Activated CD4-positive, alpha-beta T cell treated with anti-CD3 and anti-CD28 coated beads for 36 hours (primary cell): ENCODE measurements at regions not wholly inside any gene's neighbourhood (a gene's known extent, or its start where the extent isn't known, plus 50 kb on each side); places are given as distances from the start of the nearest gene placed in this dataset.

ENCODE experiments used
- ATAC-seq: fragments of 200-7000 bp; cut with Tn5 transposase; one replicate; pipeline ENCODE4 v1.10.0; 2021; ENCODE audit warnings: mild to moderate bottlenecking, moderate library complexity
- CTCF ChIA-PET: fragments of 350-600 bp; sonication (Branson Sonifier 250); formaldehyde crosslinking; loops from one replicate; lab custom pipeline; 2021; ENCODE audit warnings: antibody characterized with exemption; lab: Charles Lee
- POLR2A ChIA-PET: fragments of 350-600 bp; sonication (Branson Sonifier 250); formaldehyde crosslinking; loops from one replicate; lab custom pipeline; 2021; ENCODE audit warnings: antibody characterized with exemption, inconsistent platforms; lab: Charles Lee
- DNase-seq: peaks from one replicate; pipeline ENCODE4 v3.0.0-alpha.2; 2020
- H3K27ac Mint-ChIP-seq: one replicate; pipeline ENCODE4 v1.8.0; 2021; ENCODE audit warnings: mixed read lengths
- H3K27me3 Mint-ChIP-seq: one replicate; pipeline ENCODE4 v1.8.0; 2021; ENCODE audit warnings: mixed read lengths
- H3K36me3 Mint-ChIP-seq: one replicate; pipeline ENCODE4 v1.8.0; 2021; ENCODE audit warnings: low read depth, mixed read lengths
- H3K4me1 Mint-ChIP-seq: one replicate; pipeline ENCODE4 v1.8.0; 2021; ENCODE audit warnings: mixed read lengths
- H3K4me3 Mint-ChIP-seq: one replicate; pipeline ENCODE4 v1.8.0; 2021; ENCODE audit warnings: mild to moderate bottlenecking, moderate library complexity, mixed read lengths
- H3K9me3 Mint-ChIP-seq: one replicate; pipeline ENCODE4 v1.8.0; 2021; ENCODE audit warnings: low read depth, mixed read lengths
- intact Hi-C, 2 experiments: fragments of 100-400 bp; cut with DNase I in 1 of 2; cut with micrococcal nuclease in 1 of 2; formaldehyde crosslinking; loops; one replicate each; pipeline versions ENCODE4 v1.14.2 to v1.15.1; 2022 to 2024; cut with DNase I, micrococcal nuclease

- ATAC-seq (no peak), DNase-seq (no peak)
- intact Hi-C loops = no loop called here
- ChIA-PET CTCF (no interaction called here), POLR2A (no interaction called here)
- H3K36me3 Mint-ChIP-seq = peaks cover 5% of the 10 kb centered on the region
- H3K27ac Mint-ChIP-seq = no peak overlapping the region
- H3K9me3 Mint-ChIP-seq = peaks cover 13% of the 10 kb centered on the region
- no peaks in the 10 kb centered on the region for H3K4me1 Mint-ChIP-seq
- H3K27me3 Mint-ChIP-seq = no peaks in the 10 kb centered on the region
- H3K4me3 Mint-ChIP-seq = no peak overlapping the region
Measured at GRCh38 chr12:116473416-116473815, 85.8 kb upstream of the MAP1LC3B2 start.

DNA sequence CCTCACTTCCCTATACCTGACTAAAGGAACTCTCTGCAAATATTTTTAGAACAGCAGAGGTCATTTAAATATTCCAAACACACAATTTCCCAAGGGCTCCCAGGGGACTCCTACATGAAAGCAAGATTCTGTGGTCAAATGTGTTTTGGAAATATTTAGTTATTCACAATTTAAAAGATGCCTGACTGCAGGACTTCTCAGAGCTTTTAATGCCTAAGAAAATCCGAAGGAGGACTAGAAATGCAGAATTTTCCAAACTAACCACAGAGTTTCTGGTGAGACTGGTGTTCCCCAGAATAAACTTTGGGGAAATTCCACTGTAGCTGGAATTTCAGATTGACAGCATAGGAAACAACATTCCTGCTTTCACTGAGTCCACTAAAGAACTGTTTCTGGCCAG is 84.8 kb upstream of the MAP1LC3B2 start:
- POLR2A ChIA-PET = no interaction called here
- CTCF ChIA-PET = no interaction called here
- no peaks in the 10 kb centered on the region for H3K4me1 Mint-ChIP-seq
- H3K4me3 Mint-ChIP-seq = no peak overlapping the region
- peaks cover 5% of the 10 kb centered on the region for H3K36me3 Mint-ChIP-seq
- ATAC-seq = no peak
- H3K27me3 Mint-ChIP-seq = no peaks in the 10 kb centered on the region
- peaks cover 13% of the 10 kb centered on the region for H3K9me3 Mint-ChIP-seq
- intact Hi-C loops = no loop called here
- H3K27ac Mint-ChIP-seq = no peak overlapping the region
- DNase-seq = no peak

GRCh38 chr12:116474899-116475298 is 84.3 kb upstream of the MAP1LC3B2 start:
- Mint-ChIP-seq H3K27ac (no peak overlapping the region), H3K36me3 (peaks cover 5% of the 10 kb centered on the region), H3K4me3 (no peak overlapping the region), H3K9me3 (peaks cover 13% of the 10 kb centered on the region), H3K4me1 (peaks cover 4% of the 10 kb centered on the region), H3K27me3 (no peaks in the 10 kb centered on the region)
- ChIA-PET POLR2A (no interaction called here), CTCF (interaction anchor here (0.6 kb wide), 1 partner anchor 22 kb away, joined by 3 read pairs; no protein-coding TSS in a partner anchor)
- DNase-seq = no peak
- intact Hi-C loops = no loop called here
- ATAC-seq = no peak

GRCh38 chr12:116476227-116476822 is 82.9 kb upstream of the MAP1LC3B2 start:
- Mint-ChIP-seq H3K27me3 (no peaks in the 10 kb centered on the region), H3K36me3 (peaks cover 5% of the 10 kb centered on the region), H3K9me3 (peaks cover 13% of the 10 kb centered on the region), H3K27ac (no peak overlapping the region), H3K4me3 (no peak overlapping the region), H3K4me1 (peaks cover 13% of the 10 kb centered on the region)
- DNase-seq = no peak
- POLR2A ChIA-PET = no interaction called here
- intact Hi-C loops = no loop called here
- ATAC-seq = no peak
- CTCF ChIA-PET = no interaction called here

DNA sequence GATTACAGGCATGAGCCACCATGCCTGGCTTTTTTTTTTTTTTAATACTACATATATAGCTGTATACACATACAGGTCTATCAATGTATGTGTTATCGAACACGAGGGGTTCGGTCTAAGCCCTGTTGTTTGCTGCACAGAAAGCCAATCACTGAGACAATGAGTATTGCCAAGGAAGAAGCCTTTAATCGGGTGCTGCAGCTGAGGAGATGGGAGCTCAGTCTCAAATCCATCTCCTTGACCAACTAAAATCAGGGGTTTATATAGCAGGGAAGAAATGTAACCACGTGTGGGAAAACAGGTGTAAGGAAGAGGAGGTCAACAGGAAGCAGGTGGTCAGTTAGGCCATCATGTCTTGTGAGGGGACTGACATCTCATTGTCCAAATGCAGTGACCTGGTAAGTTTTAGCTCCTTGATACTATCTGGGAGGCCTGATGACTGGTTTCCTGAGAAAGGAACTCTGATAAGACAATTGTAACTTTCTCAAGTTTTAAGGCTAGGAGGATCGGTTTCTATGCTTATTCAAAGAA is 80.9 kb upstream of the MAP1LC3B2 start:
- Mint-ChIP-seq H3K36me3 (peaks cover 5% of the 10 kb centered on the region), H3K9me3 (peaks cover 13% of the 10 kb centered on the region)
- CTCF ChIA-PET = interaction anchor here (0.7 kb wide), 1 partner anchor 10 kb away, joined by 3 read pairs; no protein-coding TSS in a partner anchor

DNA sequence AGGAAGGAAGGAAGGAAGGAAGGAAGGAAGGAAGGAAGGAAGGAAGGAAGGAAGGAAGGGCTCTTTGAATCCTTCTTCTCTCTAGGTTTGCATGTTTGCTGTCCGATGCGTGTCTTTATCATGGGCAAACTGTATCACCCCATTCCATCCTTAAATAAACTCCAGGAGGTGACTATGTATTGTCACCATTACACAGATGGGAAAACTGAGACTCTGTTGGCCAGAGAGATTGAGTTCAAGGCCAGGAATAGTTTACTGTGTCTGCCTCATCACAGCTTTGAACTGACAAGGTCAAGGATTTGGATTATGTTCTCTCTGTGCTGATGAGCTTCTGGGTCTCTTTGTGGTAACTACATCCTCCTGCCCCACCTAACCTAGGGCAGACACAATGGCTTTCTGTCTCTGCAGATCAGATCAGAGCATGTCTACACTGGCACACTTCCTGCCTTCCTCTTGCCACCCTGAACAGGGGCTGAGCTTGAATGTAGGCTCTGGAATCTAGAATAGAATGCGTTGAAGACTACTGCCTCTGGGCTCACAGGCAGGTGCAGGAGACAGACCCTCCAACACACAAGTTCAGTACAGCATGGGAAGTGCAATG is 78.9 kb upstream of the MAP1LC3B2 start:
- Mint-ChIP-seq H3K4me3 (no peak overlapping the region), H3K27me3 (no peaks in the 10 kb centered on the region), H3K9me3 (peaks cover 10% of the 10 kb centered on the region), H3K36me3 (peaks cover 5% of the 10 kb centered on the region), H3K27ac (no peak overlapping the region), H3K4me1 (peaks cover 13% of the 10 kb centered on the region)
- ATAC-seq (no peak), DNase-seq (no peak)
- POLR2A ChIA-PET = no interaction called here
- intact Hi-C loops = no loop called here
- CTCF ChIA-PET = interaction anchor here (0.5 to 1.1 kb wide), 3 partner anchors 21 to 522 kb away, joined by 3 to 4 read pairs (median 4); no protein-coding TSS in a partner anchor

More for the DNA sequence above, 80.9 kb upstream of the MAP1LC3B2 start:
- POLR2A ChIA-PET = no interaction called here
- Mint-ChIP-seq H3K4me3 (no peak overlapping the region), H3K27me3 (no peaks in the 10 kb centered on the region), H3K4me1 (peaks cover 13% of the 10 kb centered on the region), H3K27ac (no peak overlapping the region)
- no peak for DNase-seq
- ATAC-seq = no peak
- intact Hi-C loops = no loop called here

GRCh38 chr12:116481726-116482125 is 77.5 kb upstream of the MAP1LC3B2 start:
- ChIA-PET POLR2A (no interaction called here), CTCF (interaction anchor here (1.1 kb wide), 1 partner anchor 69 kb away, joined by 3 read pairs; no protein-coding TSS in a partner anchor)
- H3K36me3 Mint-ChIP-seq = peaks cover under 1% of the 10 kb centered on the region

GRCh38 chr12:116482179-116482578 is 77.0 kb upstream of the MAP1LC3B2 start:
- Mint-ChIP-seq H3K27ac (no peak overlapping the region), H3K4me3 (no peak overlapping the region), H3K4me1 (peaks cover 13% of the 10 kb centered on the region), H3K27me3 (no peaks in the 10 kb centered on the region), H3K36me3 (no peaks in the 10 kb centered on the region), H3K9me3 (peaks cover 2% of the 10 kb centered on the region)
- ATAC-seq (no peak), DNase-seq (no peak)
- CTCF ChIA-PET = interaction anchor here (1.1 kb wide), 1 partner anchor 68 kb away, joined by 3 read pairs; no protein-coding TSS in a partner anchor
- POLR2A ChIA-PET = no interaction called here
- intact Hi-C loops = no loop called here

More at GRCh38 chr12:116481726-116482125, 77.5 kb upstream of the MAP1LC3B2 start:
- peaks cover under 1% of the 10 kb centered on the region for H3K9me3 Mint-ChIP-seq
- ATAC-seq (no peak), DNase-seq (no peak)
- H3K27ac Mint-ChIP-seq = no peak overlapping the region
- H3K4me1 Mint-ChIP-seq = peaks cover 13% of the 10 kb centered on the region
- no peak overlapping the region for H3K4me3 Mint-ChIP-seq
- no peaks in the 10 kb centered on the region for H3K27me3 Mint-ChIP-seq
- intact Hi-C loops = no loop called here

DNA sequence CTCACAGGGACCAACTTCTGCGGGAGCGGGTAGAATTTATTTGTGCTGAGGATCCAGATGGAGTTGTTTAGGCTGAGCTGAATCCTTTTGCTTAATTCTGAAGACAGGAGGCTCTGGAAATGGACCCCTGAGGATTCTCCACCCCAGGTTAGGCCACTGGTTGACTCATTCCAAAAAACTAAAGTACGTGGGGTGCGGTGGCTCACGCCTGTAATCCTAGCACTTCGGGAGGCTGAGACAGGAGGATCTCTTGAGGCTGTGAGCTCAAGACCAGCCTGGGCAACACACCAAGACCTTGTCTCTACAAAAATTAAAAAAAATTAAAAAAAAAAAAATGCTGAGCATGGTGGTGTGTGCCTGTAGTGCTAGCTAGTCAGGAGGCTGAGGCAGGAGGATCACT is 76.3 kb upstream of the MAP1LC3B2 start:
- POLR2A ChIA-PET = no interaction called here
- Mint-ChIP-seq H3K4me1 (peaks cover 13% of the 10 kb centered on the region), H3K9me3 (peaks cover 4% of the 10 kb centered on the region), H3K27ac (no peak overlapping the region), H3K4me3 (no peak overlapping the region), H3K36me3 (no peaks in the 10 kb centered on the region), H3K27me3 (no peaks in the 10 kb centered on the region)
- intact Hi-C loops = no loop called here
- ATAC-seq (no peak), DNase-seq (no peak)
- CTCF ChIA-PET = interaction anchor here (1.1 kb wide), 1 partner anchor 67 kb away, joined by 3 read pairs; no protein-coding TSS in a partner anchor

DNA sequence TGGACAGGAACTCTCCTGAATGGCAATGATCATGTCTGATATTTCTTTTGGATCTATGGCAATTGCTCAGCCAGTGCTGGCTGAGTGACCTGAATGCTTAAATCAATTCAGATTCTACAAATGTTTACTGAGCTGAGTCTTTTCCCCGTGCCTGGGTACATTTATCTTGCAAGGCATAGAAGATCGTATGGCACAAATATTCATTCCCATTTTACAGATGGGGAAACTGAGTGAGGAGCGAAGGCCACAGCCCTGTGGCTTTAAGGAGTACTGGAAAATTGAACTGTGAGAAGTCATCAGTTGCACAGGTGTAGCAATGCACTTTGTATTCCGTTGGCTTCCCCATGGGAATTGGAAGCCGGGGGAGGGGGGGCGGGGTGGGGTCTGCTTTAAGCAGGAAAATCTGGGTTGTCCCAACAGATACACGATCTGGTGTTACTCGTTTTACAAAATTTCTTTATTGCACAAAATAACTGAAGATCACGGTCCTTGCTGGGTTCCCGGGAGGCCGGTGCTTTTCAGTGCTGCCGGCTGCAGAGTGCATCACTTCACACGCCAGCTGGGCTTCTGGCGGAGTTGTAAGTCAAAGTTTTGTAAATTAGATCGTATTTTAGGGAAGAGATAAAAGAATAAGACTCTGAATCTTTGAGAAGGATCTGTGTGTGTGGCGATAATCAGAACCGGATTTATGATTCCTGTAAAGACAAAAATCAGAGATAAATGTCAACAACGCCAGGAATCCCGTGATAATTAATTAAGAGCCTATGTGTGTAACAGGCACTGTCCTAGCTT is 75.0 kb upstream of the MAP1LC3B2 start:
- ATAC-seq (no peak), DNase-seq (no peak)
- ChIA-PET POLR2A (no interaction called here), CTCF (no interaction called here)
- H3K27me3 Mint-ChIP-seq = no peaks in the 10 kb centered on the region
- no peak overlapping the region for H3K4me3 Mint-ChIP-seq
- H3K4me1 Mint-ChIP-seq = peaks cover 13% of the 10 kb centered on the region
- intact Hi-C loops = no loop called here
- no peak overlapping the region for H3K27ac Mint-ChIP-seq
- H3K9me3 Mint-ChIP-seq = peaks cover 11% of the 10 kb centered on the region
- H3K36me3 Mint-ChIP-seq = no peaks in the 10 kb centered on the region

- Mint-ChIP-seq H3K36me3 (no peaks in the 10 kb centered on the region), H3K27me3 (no peaks in the 10 kb centered on the region), H3K27ac (no peak overlapping the region), H3K4me1 (peaks cover 10% of the 10 kb centered on the region), H3K9me3 (peaks cover 11% of the 10 kb centered on the region), H3K4me3 (no peak overlapping the region)
- ChIA-PET CTCF (no interaction called here), POLR2A (no interaction called here)
- ATAC-seq (no peak), DNase-seq (no peak)
- intact Hi-C loops = no loop called here
Measured at GRCh38 chr12:116484807-116485206, 74.4 kb upstream of the MAP1LC3B2 start.
